ENCODE measurements at regions not wholly inside any gene's neighbourhood (a gene's known extent, or its start where the extent isn't known, plus 50 kb on each side); places are given as distances from the start of the nearest gene placed in this dataset.

DNA sequence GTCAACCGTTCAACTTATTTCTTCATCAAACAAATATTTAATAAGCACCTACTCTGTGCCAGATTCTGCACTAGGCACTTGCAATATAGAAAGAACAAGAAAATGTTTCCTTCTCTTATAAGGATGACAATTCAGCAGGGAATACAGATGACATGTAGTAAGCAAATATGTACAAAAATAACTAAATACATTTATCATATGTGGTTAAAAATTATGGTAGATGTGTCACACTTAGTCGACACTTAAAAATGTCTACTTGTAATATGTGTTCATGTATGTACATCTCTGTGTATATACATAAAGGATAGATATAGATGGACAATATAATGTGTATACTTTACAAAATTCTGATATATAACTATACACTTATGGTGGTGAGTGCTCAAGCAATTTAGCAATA lies 417.0 kb upstream of the MEF2C start:
- H3K36me3 ChIP-seq (ENCODE audit: control insufficient read depth, insufficient read depth, low read length) = no peaks in the 10 kb centered on the region
- TF ChIP-seq CTCF (IDR thresholded peaks at IDR 0.05; ENCODE audit: insufficient read depth, low read length, poor library complexity, severe bottlenecking) = no peak
- no peaks in the 10 kb centered on the region for H3K27me3 ChIP-seq (replicated peaks; ENCODE audit: control insufficient read depth, insufficient read depth, low read length)
- H3K4me3 ChIP-seq (replicated peaks; ENCODE audit: low read depth, low read length) = no peak overlapping the region
- no peak for DNase-seq (ENCODE audit: extremely low read depth, insufficient read length)

GRCh38 chr5:89297066-89297465 lies 414.1 kb upstream of the MEF2C start:
- Histone ChIP-seq H3K27me3 (replicated peaks; ENCODE audit: control insufficient read depth, insufficient read depth, low read length) (no peaks in the 10 kb centered on the region), H3K36me3 (ENCODE audit: control insufficient read depth, insufficient read depth, low read length) (no peaks in the 10 kb centered on the region), H3K4me3 (replicated peaks; ENCODE audit: low read depth, low read length) (no peak overlapping the region)
- no peak for TF ChIP-seq CTCF (IDR thresholded peaks at IDR 0.05; ENCODE audit: insufficient read depth, low read length, poor library complexity, severe bottlenecking)
- no peak for DNase-seq (ENCODE audit: extremely low read depth, insufficient read length)

GRCh38 chr5:89293810-89294209 lies 410.8 kb upstream of the MEF2C start:
- no peaks in the 10 kb centered on the region for H3K36me3 ChIP-seq (ENCODE audit: control insufficient read depth, insufficient read depth, low read length)
- no peak for TF ChIP-seq CTCF (IDR thresholded peaks at IDR 0.05; ENCODE audit: insufficient read depth, low read length, poor library complexity, severe bottlenecking)
- DNase-seq (ENCODE audit: extremely low read depth, insufficient read length) = no peak

GRCh38 chr5:89292487-89292886 lies 409.5 kb upstream of the MEF2C start:
- DNase-seq (ENCODE audit: extremely low read depth, insufficient read length) = no peak
- Histone ChIP-seq H3K27me3 (replicated peaks; ENCODE audit: control insufficient read depth, insufficient read depth, low read length) (no peaks in the 10 kb centered on the region), H3K4me3 (replicated peaks; ENCODE audit: low read depth, low read length) (no peak overlapping the region), H3K36me3 (ENCODE audit: control insufficient read depth, insufficient read depth, low read length) (no peaks in the 10 kb centered on the region)
- no peak for TF ChIP-seq CTCF (IDR thresholded peaks at IDR 0.05; ENCODE audit: insufficient read depth, low read length, poor library complexity, severe bottlenecking)

More at GRCh38 chr5:89293810-89294209, 410.8 kb upstream of the MEF2C start:
- H3K27me3 ChIP-seq (replicated peaks; ENCODE audit: control insufficient read depth, insufficient read depth, low read length) = no peaks in the 10 kb centered on the region
- H3K4me3 ChIP-seq (replicated peaks; ENCODE audit: low read depth, low read length) = no peak overlapping the region

- H3K27me3 ChIP-seq (replicated peaks; ENCODE audit: control insufficient read depth, insufficient read depth, low read length) = no peaks in the 10 kb centered on the region
- no peaks in the 10 kb centered on the region for H3K36me3 ChIP-seq (ENCODE audit: control insufficient read depth, insufficient read depth, low read length)
- no peak for TF ChIP-seq CTCF (IDR thresholded peaks at IDR 0.05; ENCODE audit: insufficient read depth, low read length, poor library complexity, severe bottlenecking)
- H3K4me3 ChIP-seq (replicated peaks; ENCODE audit: low read depth, low read length) = no peak overlapping the region
- no peak for DNase-seq (ENCODE audit: extremely low read depth, insufficient read length)
Measured at GRCh38 chr5:89289604-89290003, 406.6 kb upstream of the MEF2C start.

DNA sequence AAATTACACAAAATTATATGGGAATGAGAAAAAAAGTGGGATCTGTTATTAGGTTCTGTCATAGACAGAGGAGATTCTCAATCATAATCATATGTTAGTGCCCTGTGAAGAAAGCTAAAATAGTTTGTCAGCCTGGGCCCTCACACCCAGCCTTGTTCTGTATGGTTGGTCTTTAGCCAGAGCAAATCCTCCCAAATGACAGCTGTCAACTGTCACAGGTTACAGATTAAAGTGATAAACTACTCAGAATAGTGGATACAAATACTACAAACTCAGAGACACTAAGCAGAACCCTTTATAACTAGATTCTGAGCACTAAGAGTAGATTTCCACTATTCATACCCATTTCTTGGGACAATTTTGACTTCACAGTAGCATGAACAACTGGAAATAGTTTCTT lies 405.0 kb upstream of the MEF2C start:
- DNase-seq (ENCODE audit: extremely low read depth, insufficient read length) = no peak
- Histone ChIP-seq H3K27me3 (replicated peaks; ENCODE audit: control insufficient read depth, insufficient read depth, low read length) (no peaks in the 10 kb centered on the region), H3K36me3 (ENCODE audit: control insufficient read depth, insufficient read depth, low read length) (no peaks in the 10 kb centered on the region), H3K4me3 (replicated peaks; ENCODE audit: low read depth, low read length) (no peak overlapping the region)
- TF ChIP-seq CTCF (IDR thresholded peaks at IDR 0.05; ENCODE audit: insufficient read depth, low read length, poor library complexity, severe bottlenecking) = no peak
